CD4-positive, alpha-beta T cell (primary cell): ENCODE measurements at regions not wholly inside any gene's neighbourhood (a gene's known extent, or its start where the extent isn't known, plus 50 kb on each side); places are given as distances from the start of the nearest gene placed in this dataset.

Experiments
- ATAC-seq: fragments of 200-7000 bp; cut with Tn5 transposase; one replicate; pipeline ENCODE4 v1.10.0; 2022; ENCODE audit warnings: mild to moderate bottlenecking; ENCODE audit not compliant: poor library complexity
- CTCF ChIA-PET: fragments of 350-600 bp; sonication (Branson Sonifier 250); formaldehyde crosslinking; loops from one replicate; lab custom pipeline; 2021; ENCODE audit warnings: antibody characterized with exemption, inconsistent platforms; lab: Charles Lee
- POLR2A ChIA-PET: fragments of 350-600 bp; sonication (Branson Sonifier 250); formaldehyde crosslinking; loops from one replicate; lab custom pipeline; 2021; ENCODE audit warnings: antibody characterized with exemption, inconsistent platforms; lab: Charles Lee
- DNase-seq, 14 experiments: peaks; one replicate each; pipeline ENCODE4 v3.0.0-alpha.2; 2013 to 2020; ENCODE audit warnings: mixed read lengths in 2 of 14
- H3K27ac ChIP-seq, 2 donors: one replicate each; pipeline versions ENCODE4 v1.5.1 to v1.7.0; 2013; ENCODE audit warnings: low read length in 2 of 2, low read depth in 1 of 2, mild to moderate bottlenecking in 1 of 2
- H3K27me3 ChIP-seq, 2 experiments: 1 replicate in 1 of 2; 2 replicates in 1 of 2; pipeline versions ENCODE4 v1.6.1 to v1.7.0; 2013; ENCODE audit warnings: low read length in 2 of 2, control low read depth in 1 of 2, mild to moderate bottlenecking in 1 of 2, moderate library complexity in 1 of 2; ENCODE audit not compliant: insufficient read depth in 2 of 2, control insufficient read depth in 1 of 2
- H3K36me3 ChIP-seq: one replicate; pipeline ENCODE4 v1.6.1; 2013; ENCODE audit warnings: low read length, control low read depth; ENCODE audit not compliant: insufficient read depth
- H3K4me1 ChIP-seq: one replicate; pipeline ENCODE4 v1.6.1; 2013; ENCODE audit warnings: low read length, control low read depth; ENCODE audit not compliant: insufficient read depth
- H3K4me3 ChIP-seq: one replicate; pipeline ENCODE4 v1.5.1; 2013; ENCODE audit warnings: mild to moderate bottlenecking, low read length, moderate library complexity
- H3K9me3 ChIP-seq, 2 experiments: 1 replicate in 1 of 2; 2 replicates in 1 of 2; pipeline versions ENCODE4 v1.6.1 to v1.7.0; 2013; ENCODE audit warnings: low read length in 2 of 2, mild to moderate bottlenecking in 2 of 2, control low read depth in 1 of 2, moderate library complexity in 1 of 2; ENCODE audit not compliant: control insufficient read depth in 1 of 2, insufficient read depth in 1 of 2
- H3K27ac Mint-ChIP-seq: one replicate; pipeline ENCODE4 v1.8.0; 2020; ENCODE audit warnings: mixed read lengths
- H3K27me3 Mint-ChIP-seq: one replicate; pipeline ENCODE4 v1.8.0; 2021; ENCODE audit warnings: mixed read lengths
- H3K36me3 Mint-ChIP-seq: one replicate; pipeline ENCODE4 v1.8.0; 2021; ENCODE audit warnings: low read depth, mixed read lengths
- H3K4me1 Mint-ChIP-seq: one replicate; pipeline ENCODE4 v1.8.0; 2021; ENCODE audit warnings: low read depth, mixed read lengths
- H3K4me3 Mint-ChIP-seq: one replicate; pipeline ENCODE4 v1.8.0; 2020; ENCODE audit warnings: mild to moderate bottlenecking, mixed read lengths
- H3K9me3 Mint-ChIP-seq: one replicate; pipeline ENCODE4 v1.8.0; 2020; ENCODE audit warnings: mixed read lengths
- CTCF ChIP-seq: fragments of 200-600 bp; IDR thresholded peaks from one replicate; pipeline ENCODE4 v1.8.0; 2022; ENCODE audit warnings: antibody characterized with exemption, mild to moderate bottlenecking
- intact Hi-C, 2 experiments: fragments of 100-400 bp; cut with DNase I in 1 of 2; cut with micrococcal nuclease in 1 of 2; formaldehyde crosslinking; loops; one replicate each; pipeline versions ENCODE4 v1.15.1 to v1.9.0; 2023 to 2025; cut with DNase I, micrococcal nuclease

- Histone ChIP-seq H3K27me3 (no peaks in the 10 kb centered on the region), H3K9me3 (no peaks in the 10 kb centered on the region), H3K27ac (no peak overlapping the region), H3K36me3 (no peaks in the 10 kb centered on the region), H3K4me3 (no peak overlapping the region), H3K4me1 (no peaks in the 10 kb centered on the region)
- no peak for TF ChIP-seq CTCF
- H3K36me3 Mint-ChIP-seq = no peaks in the 10 kb centered on the region
- no peak overlapping the region for H3K27ac Mint-ChIP-seq
- no peak overlapping the region for H3K4me3 Mint-ChIP-seq
- H3K9me3 Mint-ChIP-seq = no peaks in the 10 kb centered on the region
- no peak for DNase-seq
- ChIA-PET CTCF (no interaction called here), POLR2A (no interaction called here)
- intact Hi-C loops = no loop called here
- ATAC-seq = no peak
- no peaks in the 10 kb centered on the region for H3K27me3 Mint-ChIP-seq
- H3K4me1 Mint-ChIP-seq = no peaks in the 10 kb centered on the region
Observed at GRCh38 chrX:136975684-136976470, 57.9 kb downstream of the GPR101 start.

- no peak for TF ChIP-seq CTCF
- H3K27me3 ChIP-seq = no peaks in the 10 kb centered on the region
- no peaks in the 10 kb centered on the region for H3K9me3 ChIP-seq
- no peak for ATAC-seq
- H3K9me3 Mint-ChIP-seq = no peaks in the 10 kb centered on the region
- intact Hi-C loops = no loop called here
- ChIA-PET CTCF (no interaction called here), POLR2A (no interaction called here)
- no peak overlapping the region for H3K27ac ChIP-seq
- H3K36me3 ChIP-seq = no peaks in the 10 kb centered on the region
- no peaks in the 10 kb centered on the region for H3K27me3 Mint-ChIP-seq
- no peaks in the 10 kb centered on the region for H3K36me3 Mint-ChIP-seq
- DNase-seq = no peak
- peaks cover 5% of the 10 kb centered on the region for H3K4me1 Mint-ChIP-seq
- no peaks in the 10 kb centered on the region for H3K4me1 ChIP-seq
- no peak overlapping the region for H3K4me3 ChIP-seq
- H3K4me3 Mint-ChIP-seq = no peak overlapping the region
- H3K27ac Mint-ChIP-seq = no peak overlapping the region
Observed at GRCh38 chrX:136967966-136968365, 65.8 kb downstream of the GPR101 start.

- ChIA-PET POLR2A (no interaction called here), CTCF (no interaction called here)
- H3K4me1 Mint-ChIP-seq = peaks cover 5% of the 10 kb centered on the region
- H3K36me3 Mint-ChIP-seq = no peaks in the 10 kb centered on the region
- Histone ChIP-seq H3K4me1 (no peaks in the 10 kb centered on the region), H3K27ac (no peak overlapping the region), H3K4me3 (no peak overlapping the region), H3K9me3 (no peaks in the 10 kb centered on the region), H3K27me3 (no peaks in the 10 kb centered on the region), H3K36me3 (no peaks in the 10 kb centered on the region)
- H3K9me3 Mint-ChIP-seq = no peaks in the 10 kb centered on the region
- intact Hi-C loops = no loop called here
- H3K27me3 Mint-ChIP-seq = no peaks in the 10 kb centered on the region
- no peak overlapping the region for H3K27ac Mint-ChIP-seq
- no peak for TF ChIP-seq CTCF
- H3K4me3 Mint-ChIP-seq = no peak overlapping the region
- DNase-seq (no peak), ATAC-seq (no peak)
Observed at GRCh38 chrX:136963973-136964372, 69.8 kb downstream of the GPR101 start.
